ENCODE measurements at regions not wholly inside any gene's neighbourhood (a gene's known extent, or its start where the extent isn't known, plus 50 kb on each side); places are given as distances from the start of the nearest gene placed in this dataset.

DNA sequence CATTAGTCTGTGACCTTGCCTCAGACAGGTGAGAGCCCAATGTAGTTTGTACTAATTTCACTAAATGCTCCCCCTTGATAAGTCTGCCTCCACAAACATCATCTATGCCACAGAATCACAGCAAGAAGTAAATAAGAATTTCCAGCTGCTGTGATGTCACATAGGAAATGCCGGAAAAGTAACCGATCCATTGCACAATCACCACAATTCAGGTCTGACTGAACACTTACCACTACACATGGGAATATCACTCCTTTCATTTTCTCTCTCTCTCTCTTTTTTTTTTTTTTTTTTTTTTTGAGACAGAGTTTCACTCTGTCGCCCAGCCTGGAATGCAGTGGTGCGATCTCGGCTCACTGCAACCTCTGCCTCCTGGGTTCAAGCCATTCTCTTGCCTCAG lies 79.0 kb upstream of the CDH11 start:
- TF ChIP-seq ZNF136 (CRISPR knock-in tag; IDR thresholded peaks at IDR 0.05; ENCODE audit: low read depth) = no peak
- no peak for TF ChIP-seq SP1 (IDR thresholded peaks at IDR 0.05)
- TF ChIP-seq SP1 (CRISPR knock-in tag; IDR thresholded peaks at IDR 0.05) = no peak
- TF ChIP-seq, protein P1, sequence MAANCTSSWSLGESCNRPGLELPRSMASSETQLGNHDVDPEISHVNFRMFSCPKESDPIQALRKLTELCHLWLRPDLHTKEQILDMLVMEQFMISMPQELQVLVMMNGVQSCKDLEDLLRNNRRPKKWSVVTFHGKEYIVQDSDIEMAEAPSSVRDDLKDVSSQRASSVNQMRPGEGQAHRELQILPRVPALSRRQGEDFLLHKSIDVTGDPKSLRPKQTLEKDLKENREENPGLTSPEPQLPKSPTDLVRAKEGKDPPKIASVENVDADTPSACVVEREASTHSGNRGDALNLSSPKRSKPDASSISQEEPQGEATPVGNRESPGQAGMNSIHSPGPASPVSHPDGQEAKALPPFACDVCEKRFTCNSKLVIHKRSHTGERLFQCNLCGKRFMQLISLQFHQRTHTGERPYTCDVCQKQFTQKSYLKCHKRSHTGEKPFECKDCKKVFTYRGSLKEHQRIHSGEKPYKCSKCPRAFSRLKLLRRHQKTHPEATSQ (CRISPR knock-in tag; IDR thresholded peaks at IDR 0.05; ENCODE audit: borderline replicate concordance) = no peak
